ENCODE measurements at regions not wholly inside any gene's neighbourhood (a gene's known extent, or its start where the extent isn't known, plus 50 kb on each side); places are given as distances from the start of the nearest gene placed in this dataset.

DNA sequence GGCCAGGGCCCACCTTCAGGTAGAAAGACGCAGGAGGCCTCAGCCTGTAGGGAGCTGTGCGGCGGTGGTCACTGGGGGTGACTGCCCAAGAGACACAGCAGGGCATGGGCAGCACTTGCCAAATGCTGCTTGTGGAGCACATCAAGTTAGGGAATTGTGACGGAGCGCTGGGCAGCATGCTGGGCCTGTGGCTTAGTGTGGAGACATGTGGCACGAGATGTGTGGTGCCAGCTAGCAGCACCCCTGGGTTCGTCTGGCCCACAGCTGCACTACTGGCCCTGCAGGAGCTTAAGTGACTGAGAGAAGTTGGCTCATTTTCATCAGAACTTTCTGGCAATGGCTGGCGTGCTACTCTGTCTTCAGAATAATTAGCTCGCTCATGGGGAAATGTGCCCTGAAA, 213.1 kb upstream of the SYNDIG1 start:
- TF ChIP-seq TAF1 (IDR thresholded peaks at IDR 0.05; ENCODE audit: low read depth): no peak
- no peak for TF ChIP-seq TEAD4 (IDR thresholded peaks at IDR 0.05)
- no peak for TF ChIP-seq CREB1 (IDR thresholded peaks at IDR 0.05; ENCODE audit: low read depth)
- TF ChIP-seq EP300 (IDR thresholded peaks at IDR 0.05; ENCODE audit: borderline replicate concordance): no peak
- no peak for TF ChIP-seq NFIC (IDR thresholded peaks at IDR 0.05)
- TF ChIP-seq, protein P1, sequence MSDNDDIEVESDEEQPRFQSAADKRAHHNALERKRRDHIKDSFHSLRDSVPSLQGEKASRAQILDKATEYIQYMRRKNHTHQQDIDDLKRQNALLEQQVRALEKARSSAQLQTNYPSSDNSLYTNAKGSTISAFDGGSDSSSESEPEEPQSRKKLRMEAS (IDR thresholded peaks at IDR 0.05): no peak
- no peak for TF ChIP-seq TCF12 (IDR thresholded peaks at IDR 0.05; ENCODE audit: low read depth)
- TF ChIP-seq ZBTB7A (IDR thresholded peaks at IDR 0.05; ENCODE audit: low read depth): no peak
- TF ChIP-seq, protein P2, sequence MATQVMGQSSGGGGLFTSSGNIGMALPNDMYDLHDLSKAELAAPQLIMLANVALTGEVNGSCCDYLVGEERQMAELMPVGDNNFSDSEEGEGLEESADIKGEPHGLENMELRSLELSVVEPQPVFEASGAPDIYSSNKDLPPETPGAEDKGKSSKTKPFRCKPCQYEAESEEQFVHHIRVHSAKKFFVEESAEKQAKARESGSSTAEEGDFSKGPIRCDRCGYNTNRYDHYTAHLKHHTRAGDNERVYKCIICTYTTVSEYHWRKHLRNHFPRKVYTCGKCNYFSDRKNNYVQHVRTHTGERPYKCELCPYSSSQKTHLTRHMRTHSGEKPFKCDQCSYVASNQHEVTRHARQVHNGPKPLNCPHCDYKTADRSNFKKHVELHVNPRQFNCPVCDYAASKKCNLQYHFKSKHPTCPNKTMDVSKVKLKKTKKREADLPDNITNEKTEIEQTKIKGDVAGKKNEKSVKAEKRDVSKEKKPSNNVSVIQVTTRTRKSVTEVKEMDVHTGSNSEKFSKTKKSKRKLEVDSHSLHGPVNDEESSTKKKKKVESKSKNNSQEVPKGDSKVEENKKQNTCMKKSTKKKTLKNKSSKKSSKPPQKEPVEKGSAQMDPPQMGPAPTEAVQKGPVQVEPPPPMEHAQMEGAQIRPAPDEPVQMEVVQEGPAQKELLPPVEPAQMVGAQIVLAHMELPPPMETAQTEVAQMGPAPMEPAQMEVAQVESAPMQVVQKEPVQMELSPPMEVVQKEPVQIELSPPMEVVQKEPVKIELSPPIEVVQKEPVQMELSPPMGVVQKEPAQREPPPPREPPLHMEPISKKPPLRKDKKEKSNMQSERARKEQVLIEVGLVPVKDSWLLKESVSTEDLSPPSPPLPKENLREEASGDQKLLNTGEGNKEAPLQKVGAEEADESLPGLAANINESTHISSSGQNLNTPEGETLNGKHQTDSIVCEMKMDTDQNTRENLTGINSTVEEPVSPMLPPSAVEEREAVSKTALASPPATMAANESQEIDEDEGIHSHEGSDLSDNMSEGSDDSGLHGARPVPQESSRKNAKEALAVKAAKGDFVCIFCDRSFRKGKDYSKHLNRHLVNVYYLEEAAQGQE (IDR thresholded peaks at IDR 0.05; ENCODE audit: low read depth): no peak
- TF ChIP-seq EGR1 (IDR thresholded peaks at IDR 0.05): no peak
- TF ChIP-seq, protein P3, sequence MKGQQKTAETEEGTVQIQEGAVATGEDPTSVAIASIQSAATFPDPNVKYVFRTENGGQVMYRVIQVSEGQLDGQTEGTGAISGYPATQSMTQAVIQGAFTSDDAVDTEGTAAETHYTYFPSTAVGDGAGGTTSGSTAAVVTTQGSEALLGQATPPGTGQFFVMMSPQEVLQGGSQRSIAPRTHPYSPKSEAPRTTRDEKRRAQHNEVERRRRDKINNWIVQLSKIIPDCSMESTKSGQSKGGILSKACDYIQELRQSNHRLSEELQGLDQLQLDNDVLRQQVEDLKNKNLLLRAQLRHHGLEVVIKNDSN (IDR thresholded peaks at IDR 0.05): no peak
- no peak for TF ChIP-seq RAD21 (IDR thresholded peaks at IDR 0.05; ENCODE audit: low read depth)
- TF ChIP-seq YY1 (IDR thresholded peaks at IDR 0.05; ENCODE audit: low read depth): no peak
- TF ChIP-seq FOXM1 (IDR thresholded peaks at IDR 0.05; ENCODE audit: borderline replicate concordance, low read depth): no peak
- TF ChIP-seq CEBPB (IDR thresholded peaks at IDR 0.05): no peak

DNA sequence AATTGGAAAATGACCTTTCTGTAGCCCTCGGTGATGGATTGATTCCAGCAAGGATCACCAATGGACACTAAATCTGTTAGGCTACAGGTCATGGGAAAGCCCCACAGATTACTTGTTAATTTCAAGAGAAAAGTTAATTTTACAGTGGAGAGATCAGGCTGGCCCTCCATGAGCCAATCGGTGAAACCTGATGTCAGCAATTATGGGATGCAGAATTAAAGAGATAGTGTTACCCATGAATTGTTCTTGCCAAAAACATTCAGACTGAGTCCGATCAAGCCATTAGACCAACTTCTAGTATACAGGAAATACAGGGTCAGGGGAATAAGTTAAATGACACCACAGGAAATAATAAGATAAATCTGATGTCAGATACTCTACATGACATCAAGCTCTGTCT, 214.9 kb upstream of the SYNDIG1 start:
- TF ChIP-seq CREB1 (IDR thresholded peaks at IDR 0.05; ENCODE audit: low read depth) (no peak), RAD21 (IDR thresholded peaks at IDR 0.05; ENCODE audit: low read depth) (no peak)
- TF ChIP-seq, protein P2 (IDR thresholded peaks at IDR 0.05; ENCODE audit: low read depth): no peak

DNA sequence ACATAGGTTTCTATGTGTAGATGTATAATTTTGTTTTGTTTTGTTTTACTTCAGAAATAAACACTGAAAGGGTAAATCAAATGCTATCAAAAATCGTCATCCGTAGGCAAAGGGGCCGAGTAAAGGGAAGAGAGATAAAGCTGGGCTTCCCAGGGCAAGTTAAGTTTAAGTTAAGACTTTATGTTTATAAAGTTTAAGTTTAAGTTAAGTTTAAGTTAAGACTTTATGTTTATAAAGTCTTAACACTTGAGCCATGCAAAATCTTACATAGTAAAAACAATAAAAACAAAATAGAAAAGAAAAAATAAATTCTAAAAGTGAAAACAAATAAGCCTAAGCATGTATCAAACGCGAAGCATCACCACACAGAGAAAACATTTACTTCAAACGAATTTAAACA, 216.1 kb upstream of the SYNDIG1 start:
- no peak for TF ChIP-seq TCF12 (IDR thresholded peaks at IDR 0.05; ENCODE audit: low read depth)
- no peak for TF ChIP-seq TAF1 (IDR thresholded peaks at IDR 0.05; ENCODE audit: low read depth)
- no peak for TF ChIP-seq CEBPB (IDR thresholded peaks at IDR 0.05)
- TF ChIP-seq, protein P1 (IDR thresholded peaks at IDR 0.05): no peak
- no peak for TF ChIP-seq CREB1 (IDR thresholded peaks at IDR 0.05; ENCODE audit: low read depth)
- no peak for TF ChIP-seq FOXM1 (IDR thresholded peaks at IDR 0.05; ENCODE audit: borderline replicate concordance, low read depth)
- no peak for TF ChIP-seq EGR1 (IDR thresholded peaks at IDR 0.05)
- TF ChIP-seq, protein P3 (IDR thresholded peaks at IDR 0.05): no peak
- no peak for TF ChIP-seq YY1 (IDR thresholded peaks at IDR 0.05; ENCODE audit: low read depth)
- no peak for TF ChIP-seq RAD21 (IDR thresholded peaks at IDR 0.05; ENCODE audit: low read depth)
- no peak for TF ChIP-seq TEAD4 (IDR thresholded peaks at IDR 0.05)
- TF ChIP-seq EP300 (IDR thresholded peaks at IDR 0.05; ENCODE audit: borderline replicate concordance): no peak
- TF ChIP-seq NFIC (IDR thresholded peaks at IDR 0.05): no peak
- TF ChIP-seq, protein P2 (IDR thresholded peaks at IDR 0.05; ENCODE audit: low read depth): no peak

DNA sequence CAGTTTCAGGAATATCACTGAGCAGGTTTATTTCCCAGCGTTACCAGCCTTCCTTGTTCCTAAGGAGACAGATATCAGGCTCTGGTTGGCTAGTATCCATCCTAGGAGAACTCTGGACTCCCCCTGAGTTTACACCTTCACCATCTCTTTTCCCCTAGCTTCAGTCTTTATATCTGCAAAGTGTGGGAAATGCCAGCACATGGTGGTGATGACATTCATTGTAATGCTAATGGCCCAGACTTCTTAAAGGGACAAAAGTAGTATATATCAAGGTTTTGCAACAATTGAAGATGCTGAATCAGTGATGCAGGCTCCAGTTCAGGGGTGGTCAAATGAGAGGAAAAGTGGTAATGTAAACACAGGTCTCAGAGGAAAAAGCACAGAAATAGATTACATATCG, 224.3 kb upstream of the SYNDIG1 start:
- TF ChIP-seq, protein P3 (IDR thresholded peaks at IDR 0.05): no peak
- TF ChIP-seq EP300 (IDR thresholded peaks at IDR 0.05; ENCODE audit: borderline replicate concordance): no peak

DNA sequence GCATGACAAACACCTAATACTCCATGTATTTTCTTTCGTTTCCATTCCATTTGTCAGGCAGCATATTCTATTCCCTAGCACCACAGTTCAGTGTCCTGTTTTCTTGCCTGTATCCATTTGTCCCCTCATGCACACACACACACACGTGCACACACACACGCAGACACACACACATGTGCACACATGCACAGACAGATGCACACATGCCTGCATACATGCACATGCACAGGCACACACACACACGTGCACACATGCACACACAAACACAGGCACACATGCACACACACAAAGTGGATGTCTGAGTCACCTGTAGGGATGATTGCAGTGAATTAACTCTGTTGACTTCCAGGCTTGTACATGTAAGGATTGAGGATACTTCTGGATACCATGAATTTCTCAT, 226.7 kb upstream of the SYNDIG1 start:
- TF ChIP-seq RAD21 (IDR thresholded peaks at IDR 0.05; ENCODE audit: low read depth) (no peak), ZBTB7A (IDR thresholded peaks at IDR 0.05; ENCODE audit: low read depth) (no peak), EP300 (IDR thresholded peaks at IDR 0.05; ENCODE audit: borderline replicate concordance) (no peak), TEAD4 (IDR thresholded peaks at IDR 0.05) (no peak), CEBPB (IDR thresholded peaks at IDR 0.05) (no peak), YY1 (IDR thresholded peaks at IDR 0.05; ENCODE audit: low read depth) (no peak)
- TF ChIP-seq, protein P3 (IDR thresholded peaks at IDR 0.05): no peak
- TF ChIP-seq, protein P1 (IDR thresholded peaks at IDR 0.05): no peak

All from Ishikawa (cell line).